ENCODE measurements at regions not wholly inside any gene's neighbourhood (a gene's known extent, or its start where the extent isn't known, plus 50 kb on each side); places are given as distances from the start of the nearest gene placed in this dataset.
A peak's percentile ranks its signal among the peaks of the same experiment; 100 is the strongest.

DNA sequence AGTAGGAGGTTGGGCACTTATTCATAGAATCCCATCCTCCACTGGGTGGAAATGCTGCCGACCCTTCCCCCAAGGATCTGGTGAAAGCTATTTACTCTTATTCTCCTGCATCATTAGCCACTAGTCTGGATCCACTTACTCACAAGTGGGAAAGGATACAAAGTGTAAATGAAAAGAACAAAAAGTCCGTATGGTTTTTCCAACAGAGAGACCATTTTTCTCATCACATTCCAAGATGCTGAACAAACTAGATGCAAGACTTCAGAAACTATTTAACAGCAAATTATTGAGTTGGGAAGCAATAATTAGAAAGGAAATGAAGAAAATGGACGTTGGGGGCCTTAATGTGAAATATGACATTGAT is 242.4 kb upstream of the GLI3 start:
- no peak for DNase-seq
- WGBS, 2 donors (ENCODE audit: low coverage in 1 of 2): 37 to 47% methylated on average over 3 of the region's 3 CpGs
- H3K27me3 ChIP-seq: no peaks in the 10 kb centered on the region
- in situ Hi-C loops (cut with MboI; ENCODE audit: low pct_ligation_motif_present in 1 of 4, low pct_unique_long_range_greater_than_20kb in 1 of 4, low sequenced_read_pairs in 3 of 4): no loop called here
- intact Hi-C loops (cut with DNase I; ENCODE audit: low total_unique reads): no loop called here
- TF ChIP-seq POLR2AphosphoS5 (IDR thresholded peaks at IDR 0.05) (no peak), EP300 (IDR thresholded peaks at IDR 0.05; ENCODE audit: low read depth) (no peak), CTCF (IDR thresholded peaks at IDR 0.05) (no peak), POLR2A (IDR thresholded peaks at IDR 0.05) (no peak)
- peak overlapping the region; percentile 55 to 70 (median 68) for H3K27ac ChIP-seq
- H3K9me3 ChIP-seq: no peaks in the 10 kb centered on the region
- no peaks in the 10 kb centered on the region for H3K36me3 ChIP-seq
- peaks cover 0 to 10% (median 0%) of the 10 kb centered on the region in 4 donors for H3K4me1 ChIP-seq
- no peak overlapping the region for H3K4me3 ChIP-seq

- Histone ChIP-seq H3K9me3 (no peaks in the 10 kb centered on the region), H3K27ac (peak overlapping the region in 1 of 4 donors; percentile 68), H3K4me3 (no peak overlapping the region), H3K4me1 (peaks cover 0 to 10% (median 0%) of the 10 kb centered on the region in 4 donors), H3K36me3 (no peaks in the 10 kb centered on the region), H3K27me3 (no peaks in the 10 kb centered on the region)
- in situ Hi-C loops (cut with MboI; ENCODE audit: low pct_ligation_motif_present in 1 of 4, low pct_unique_long_range_greater_than_20kb in 1 of 4, low sequenced_read_pairs in 3 of 4) (no loop called here), intact Hi-C loops (cut with DNase I; ENCODE audit: low total_unique reads) (no loop called here)
- no peak for DNase-seq
- WGBS, 2 donors (ENCODE audit: low coverage in 1 of 2): 93% methylated on average over 6 of the region's 6 CpGs
- TF ChIP-seq CTCF (IDR thresholded peaks at IDR 0.05) (no peak), POLR2AphosphoS5 (IDR thresholded peaks at IDR 0.05) (no peak)
Observed at GRCh38 chr7:42478717-42479116, 241.7 kb upstream of the GLI3 start.

- in situ Hi-C loops (cut with MboI; ENCODE audit: low pct_ligation_motif_present in 1 of 4, low pct_unique_long_range_greater_than_20kb in 1 of 4, low sequenced_read_pairs in 3 of 4): no loop called here
- Histone ChIP-seq H3K27me3 (no peaks in the 10 kb centered on the region), H3K27ac (no peak overlapping the region), H3K36me3 (no peaks in the 10 kb centered on the region), H3K4me3 (no peak overlapping the region), H3K9me3 (no peaks in the 10 kb centered on the region), H3K4me1 (peaks cover 0 to 10% (median 0%) of the 10 kb centered on the region in 4 donors)
- TF ChIP-seq POLR2AphosphoS5 (IDR thresholded peaks at IDR 0.05) (no peak), POLR2A (IDR thresholded peaks at IDR 0.05) (no peak), EP300 (IDR thresholded peaks at IDR 0.05; ENCODE audit: low read depth) (no peak), CTCF (IDR thresholded peaks at IDR 0.05) (no peak)
- intact Hi-C loops (cut with DNase I; ENCODE audit: low total_unique reads): no loop called here
- DNase-seq: no peak
- WGBS, 2 donors (ENCODE audit: low coverage in 1 of 2): 83% methylated on average over 2 of the region's 2 CpGs; no CpG with 5 or more reads in 1 of the 2 donors
Observed at GRCh38 chr7:42476255-42476654, 239.2 kb upstream of the GLI3 start.

GRCh38 chr7:42475082-42475481 is 238.1 kb upstream of the GLI3 start:
- H3K27me3 ChIP-seq: no peaks in the 10 kb centered on the region
- H3K27ac ChIP-seq: no peak overlapping the region
- no peak for DNase-seq
- H3K36me3 ChIP-seq: no peaks in the 10 kb centered on the region
- TF ChIP-seq CTCF (IDR thresholded peaks at IDR 0.05): no peak
- TF ChIP-seq POLR2AphosphoS5 (IDR thresholded peaks at IDR 0.05): no peak
- no peak for TF ChIP-seq EP300 (IDR thresholded peaks at IDR 0.05; ENCODE audit: low read depth)
- no peak for TF ChIP-seq POLR2A (IDR thresholded peaks at IDR 0.05)
- H3K4me3 ChIP-seq: no peak overlapping the region
- in situ Hi-C loops (cut with MboI; ENCODE audit: low pct_ligation_motif_present in 1 of 4, low pct_unique_long_range_greater_than_20kb in 1 of 4, low sequenced_read_pairs in 3 of 4): no loop called here
- intact Hi-C loops (cut with DNase I; ENCODE audit: low total_unique reads): no loop called here
- peaks cover 0 to 5% (median 0%) of the 10 kb centered on the region in 4 donors for H3K4me1 ChIP-seq
- WGBS, 2 donors (ENCODE audit: low coverage in 1 of 2): 91 to 95% methylated on average over 5 of the region's 5 CpGs
- no peaks in the 10 kb centered on the region for H3K9me3 ChIP-seq

All from transverse colon (tissue), 4 donors.